SK-N-SH (cell line): ENCODE measurements at regions not wholly inside any gene's neighbourhood (a gene's known extent, or its start where the extent isn't known, plus 50 kb on each side); places are given as distances from the start of the nearest gene placed in this dataset.

ENCODE experiments used
- ELF1 ChIP-seq: IDR thresholded peaks from 2 replicates; pipeline ENCODE4 v1.4.0; 2012
- EZH2phosphoT487 ChIP-seq: fragments of 200-600 bp; sonication (generic); IDR thresholded peaks from 2 replicates; pipeline ENCODE4 v1.6.1; 2017; ENCODE audit warnings: low read depth, mixed run types, mild to moderate bottlenecking, antibody characterized with exemption, moderate library complexity, borderline replicate concordance
- FOXM1 ChIP-seq: IDR thresholded peaks from 2 replicates; pipeline ENCODE4 v1.4.0; 2012; ENCODE audit warnings: low read depth, mild to moderate bottlenecking
- GABPA ChIP-seq: IDR thresholded peaks from 2 replicates; pipeline ENCODE4 v1.4.0; 2012; ENCODE audit warnings: low read depth, mild to moderate bottlenecking
- IRF3 ChIP-seq: fragments of 150-350 bp; IDR thresholded peaks from 2 replicates; pipeline ENCODE4 v1.6.1; 2016; ENCODE audit warnings: mild to moderate bottlenecking, low read depth, low read length
- POLR2AphosphoS5 ChIP-seq: IDR thresholded peaks from 2 replicates; pipeline ENCODE4 v1.6.1; 2012; ENCODE audit warnings: low read depth, low read length
- REST ChIP-seq: IDR thresholded peaks from 2 replicates; pipeline ENCODE4 v1.6.1; 2012; ENCODE audit warnings: mild to moderate bottlenecking, low read depth, low read length, moderate library complexity
- RXRA ChIP-seq: IDR thresholded peaks from 2 replicates; pipeline ENCODE4 v1.4.0; 2012; ENCODE audit warnings: low read depth, mild to moderate bottlenecking, borderline replicate concordance
- TAF1 ChIP-seq: IDR thresholded peaks from 2 replicates; pipeline ENCODE4 v1.6.1; 2012; ENCODE audit warnings: low read depth, mild to moderate bottlenecking, low read length, moderate library complexity, borderline replicate concordance
- TF ChIP-seq, protein P1 (sequence below): fragments of 200-600 bp; sonication (generic); IDR thresholded peaks from 2 replicates; pipeline ENCODE4 v1.6.1; 2017; ENCODE audit warnings: antibody characterized with exemption, mild to moderate bottlenecking, moderate library complexity
- TF ChIP-seq, protein P2 (sequence below): IDR thresholded peaks from 2 replicates; pipeline ENCODE4 v1.4.0; 2012; ENCODE audit warnings: low read depth, borderline replicate concordance

DNA sequence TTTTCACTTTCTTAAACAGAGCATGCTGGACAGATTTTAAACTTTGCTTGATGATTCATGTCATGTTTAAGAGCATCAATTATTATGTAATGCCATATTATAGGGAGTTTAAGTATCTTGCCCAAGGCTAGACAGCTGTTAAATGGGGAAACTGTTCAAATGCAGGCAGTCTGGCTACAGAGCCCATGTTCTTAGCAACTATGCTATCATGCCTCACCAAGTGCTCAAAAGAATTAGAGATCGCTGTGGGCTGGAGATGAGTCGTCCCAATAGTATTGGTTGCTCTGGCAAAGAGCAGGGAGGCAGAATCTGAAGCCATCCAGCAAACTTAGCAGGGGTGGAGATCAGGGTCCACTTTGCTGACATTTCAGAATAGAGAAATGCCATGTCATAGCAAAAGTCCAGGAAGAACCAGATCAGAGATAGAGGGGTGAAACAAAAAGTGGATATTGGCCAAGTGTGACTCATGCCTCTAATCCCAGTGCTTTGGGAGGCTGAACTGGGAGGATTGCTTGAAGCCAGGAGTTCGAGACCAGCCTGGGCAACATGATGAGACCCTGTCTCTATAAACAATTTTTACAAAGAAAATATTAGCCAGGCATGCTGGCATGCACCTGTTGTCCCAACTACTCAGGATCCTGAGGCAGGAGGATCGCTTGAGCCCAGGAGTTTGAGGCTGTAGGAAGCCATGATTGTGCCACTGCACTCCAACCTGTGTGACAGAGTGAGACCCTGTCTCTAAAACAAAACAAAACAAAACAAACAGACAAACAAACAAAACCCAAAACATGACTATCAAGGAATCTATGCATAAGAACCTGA lies 57.8 kb downstream of the BAMBI start:
- no peak; the same call in 1 of the 2 replicates for TF ChIP-seq RXRA
- TF ChIP-seq, protein P1, sequence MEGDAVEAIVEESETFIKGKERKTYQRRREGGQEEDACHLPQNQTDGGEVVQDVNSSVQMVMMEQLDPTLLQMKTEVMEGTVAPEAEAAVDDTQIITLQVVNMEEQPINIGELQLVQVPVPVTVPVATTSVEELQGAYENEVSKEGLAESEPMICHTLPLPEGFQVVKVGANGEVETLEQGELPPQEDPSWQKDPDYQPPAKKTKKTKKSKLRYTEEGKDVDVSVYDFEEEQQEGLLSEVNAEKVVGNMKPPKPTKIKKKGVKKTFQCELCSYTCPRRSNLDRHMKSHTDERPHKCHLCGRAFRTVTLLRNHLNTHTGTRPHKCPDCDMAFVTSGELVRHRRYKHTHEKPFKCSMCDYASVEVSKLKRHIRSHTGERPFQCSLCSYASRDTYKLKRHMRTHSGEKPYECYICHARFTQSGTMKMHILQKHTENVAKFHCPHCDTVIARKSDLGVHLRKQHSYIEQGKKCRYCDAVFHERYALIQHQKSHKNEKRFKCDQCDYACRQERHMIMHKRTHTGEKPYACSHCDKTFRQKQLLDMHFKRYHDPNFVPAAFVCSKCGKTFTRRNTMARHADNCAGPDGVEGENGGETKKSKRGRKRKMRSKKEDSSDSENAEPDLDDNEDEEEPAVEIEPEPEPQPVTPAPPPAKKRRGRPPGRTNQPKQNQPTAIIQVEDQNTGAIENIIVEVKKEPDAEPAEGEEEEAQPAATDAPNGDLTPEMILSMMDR: no peak
- TF ChIP-seq TAF1: no peak
- no peak for TF ChIP-seq EZH2phosphoT487
- TF ChIP-seq POLR2AphosphoS5: no peak
- TF ChIP-seq REST: no peak
- no peak for TF ChIP-seq FOXM1
- TF ChIP-seq, protein P2, sequence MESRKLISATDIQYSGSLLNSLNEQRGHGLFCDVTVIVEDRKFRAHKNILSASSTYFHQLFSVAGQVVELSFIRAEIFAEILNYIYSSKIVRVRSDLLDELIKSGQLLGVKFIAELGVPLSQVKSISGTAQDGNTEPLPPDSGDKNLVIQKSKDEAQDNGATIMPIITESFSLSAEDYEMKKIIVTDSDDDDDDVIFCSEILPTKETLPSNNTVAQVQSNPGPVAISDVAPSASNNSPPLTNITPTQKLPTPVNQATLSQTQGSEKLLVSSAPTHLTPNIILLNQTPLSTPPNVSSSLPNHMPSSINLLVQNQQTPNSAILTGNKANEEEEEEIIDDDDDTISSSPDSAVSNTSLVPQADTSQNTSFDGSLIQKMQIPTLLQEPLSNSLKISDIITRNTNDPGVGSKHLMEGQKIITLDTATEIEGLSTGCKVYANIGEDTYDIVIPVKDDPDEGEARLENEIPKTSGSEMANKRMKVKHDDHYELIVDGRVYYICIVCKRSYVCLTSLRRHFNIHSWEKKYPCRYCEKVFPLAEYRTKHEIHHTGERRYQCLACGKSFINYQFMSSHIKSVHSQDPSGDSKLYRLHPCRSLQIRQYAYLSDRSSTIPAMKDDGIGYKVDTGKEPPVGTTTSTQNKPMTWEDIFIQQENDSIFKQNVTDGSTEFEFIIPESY: no peak
- TF ChIP-seq GABPA: no peak
- no peak for TF ChIP-seq ELF1
- no peak for TF ChIP-seq IRF3
